Urothelium cell line (cell line): ENCODE measurements at regions not wholly inside any gene's neighbourhood (a gene's known extent, or its start where the extent isn't known, plus 50 kb on each side); places are given as distances from the start of the nearest gene placed in this dataset.

Experiments
- DNase-seq: peaks from one replicate; pipeline ENCODE4 v3.0.0; 2011; ENCODE audit warnings: low spot score, mixed read lengths
- FAIRE-seq: peaks from 2 replicates; lab custom pipeline; 2011; peaks lifted over from hg19 to GRCh38; lab: Jason Lieb, UNC

DNA sequence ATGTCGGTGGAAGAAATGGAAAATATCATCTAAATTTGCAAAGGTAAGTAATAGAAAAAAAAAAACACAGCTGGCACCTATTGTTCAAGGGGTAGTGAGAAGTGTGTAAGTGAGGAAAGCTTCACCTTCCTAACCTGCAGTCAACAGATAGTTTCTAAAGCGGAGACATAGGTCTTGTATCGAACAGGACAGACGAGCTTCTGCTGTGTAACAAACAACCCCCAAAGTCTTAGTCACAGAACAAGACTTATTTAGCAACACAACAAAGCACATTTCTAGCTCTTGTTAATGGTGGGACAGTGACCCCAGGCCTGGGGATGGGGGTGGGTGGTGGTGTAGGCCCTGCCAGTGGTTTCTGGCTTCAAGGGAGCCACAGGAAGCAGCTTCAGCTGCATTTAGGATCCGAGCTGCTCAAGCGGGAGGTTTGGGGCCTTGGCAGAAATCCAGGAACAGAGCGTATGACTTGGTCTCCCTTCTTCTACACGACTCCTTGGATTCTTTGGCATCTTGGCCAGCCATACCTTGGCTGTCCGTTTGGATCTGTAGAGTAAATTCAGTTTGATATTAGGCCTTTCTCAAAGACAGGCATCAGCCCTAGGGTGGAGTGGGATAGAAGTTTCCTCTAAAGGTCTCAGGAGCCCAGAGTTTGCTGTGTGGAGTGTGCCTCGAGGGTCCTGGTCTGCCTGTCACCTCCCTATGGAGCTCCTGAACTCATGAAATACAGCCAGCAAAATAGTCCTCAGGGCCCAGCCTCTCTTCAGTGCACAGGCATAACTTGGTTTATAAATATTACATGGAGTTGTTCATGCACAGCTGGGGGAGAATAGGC lies 56.9 kb upstream of the SHH start:
- FAIRE-seq = no peak

DNA sequence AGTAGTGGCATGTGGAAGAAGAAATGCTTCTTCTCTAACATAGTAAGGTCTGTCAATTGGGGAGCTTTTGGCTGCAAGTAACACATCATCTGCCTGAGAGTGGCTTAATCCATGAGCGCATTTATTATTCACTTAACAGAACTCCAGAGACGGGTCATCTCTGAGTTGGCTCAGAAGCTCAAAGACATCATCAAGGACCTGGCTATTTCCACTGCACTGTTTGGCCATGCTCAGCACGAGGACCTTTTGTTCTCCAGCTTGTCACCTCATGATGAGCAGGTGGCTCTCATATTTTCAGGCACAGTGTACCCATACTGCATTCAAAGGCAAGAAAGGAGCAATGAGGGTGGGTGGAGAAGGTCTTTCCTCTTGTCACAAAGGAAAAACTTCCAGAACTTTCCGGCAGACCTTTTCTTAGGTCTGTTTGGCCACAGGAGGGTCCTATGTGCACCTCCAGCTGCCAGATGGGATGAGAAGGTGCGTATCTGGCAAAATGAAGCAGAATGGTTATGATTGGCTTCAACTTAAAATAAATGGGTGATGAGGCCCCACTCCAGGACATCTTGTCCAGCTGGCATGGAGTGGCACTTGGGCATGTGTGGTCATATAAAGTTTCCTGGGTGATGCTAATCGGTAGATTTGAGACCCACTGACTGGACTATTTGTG lies 55.6 kb upstream of the SHH start:
- FAIRE-seq = no peak

More for the DNA sequence above, 56.9 kb upstream of the SHH start:
- no peak for DNase-seq

DNA sequence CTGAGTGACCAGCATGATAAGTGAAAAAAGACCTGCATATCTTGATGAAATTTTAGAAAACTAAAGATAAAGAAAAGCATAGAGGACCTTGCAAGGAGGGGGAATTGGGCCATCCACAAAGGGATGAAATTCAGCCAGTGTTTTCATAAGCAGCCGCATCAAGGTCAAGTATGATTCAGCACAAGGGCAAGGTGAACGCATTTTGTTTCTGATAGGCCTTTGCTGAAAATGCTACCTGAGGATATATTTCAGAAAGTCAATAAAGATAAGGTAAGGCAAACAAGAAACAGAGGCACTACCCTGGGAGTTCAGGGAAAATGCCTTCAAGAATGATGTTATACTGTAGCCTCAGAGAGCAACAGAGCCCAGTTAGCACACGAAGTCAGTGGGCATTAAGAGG lies 55.0 kb upstream of the SHH start:
- FAIRE-seq = no peak
- DNase-seq = no peak

More for the DNA sequence above, 55.6 kb upstream of the SHH start:
- no peak for DNase-seq

DNA sequence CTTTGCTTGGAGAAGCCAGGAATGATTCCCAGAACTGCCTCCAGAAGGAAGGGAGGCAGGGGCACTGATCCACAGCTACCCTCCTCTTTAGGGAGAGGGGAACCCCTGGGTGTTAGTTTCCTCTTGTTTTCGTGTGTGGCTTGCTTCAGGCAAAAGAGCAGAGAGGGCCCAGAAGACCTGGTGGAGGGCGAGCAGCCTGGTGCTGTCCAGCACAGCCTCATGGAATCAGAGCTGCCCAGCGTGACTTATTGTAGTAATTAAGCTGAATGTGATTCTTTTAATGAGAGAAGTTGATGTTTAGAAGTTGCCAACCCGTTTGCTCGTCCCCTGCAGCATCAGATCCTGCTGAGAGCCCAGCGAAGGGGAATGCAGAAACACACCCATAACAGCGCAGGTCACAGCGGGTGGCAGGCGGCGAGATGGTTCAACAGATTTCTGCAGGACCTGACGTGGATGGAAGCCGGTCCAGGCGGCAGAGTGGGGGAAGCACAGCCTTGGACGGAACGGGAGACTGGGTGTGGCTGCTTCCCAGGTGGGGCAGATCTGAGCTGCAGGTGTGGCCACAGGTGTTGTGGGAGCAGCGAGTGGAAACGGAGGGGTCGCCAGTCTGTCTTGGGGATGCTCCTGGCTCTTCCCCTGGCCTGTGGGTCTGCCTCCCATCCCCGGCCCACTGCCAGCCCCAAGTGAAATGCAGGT lies 53.7 kb upstream of the SHH start:
- FAIRE-seq = no peak
- DNase-seq = no peak

DNA sequence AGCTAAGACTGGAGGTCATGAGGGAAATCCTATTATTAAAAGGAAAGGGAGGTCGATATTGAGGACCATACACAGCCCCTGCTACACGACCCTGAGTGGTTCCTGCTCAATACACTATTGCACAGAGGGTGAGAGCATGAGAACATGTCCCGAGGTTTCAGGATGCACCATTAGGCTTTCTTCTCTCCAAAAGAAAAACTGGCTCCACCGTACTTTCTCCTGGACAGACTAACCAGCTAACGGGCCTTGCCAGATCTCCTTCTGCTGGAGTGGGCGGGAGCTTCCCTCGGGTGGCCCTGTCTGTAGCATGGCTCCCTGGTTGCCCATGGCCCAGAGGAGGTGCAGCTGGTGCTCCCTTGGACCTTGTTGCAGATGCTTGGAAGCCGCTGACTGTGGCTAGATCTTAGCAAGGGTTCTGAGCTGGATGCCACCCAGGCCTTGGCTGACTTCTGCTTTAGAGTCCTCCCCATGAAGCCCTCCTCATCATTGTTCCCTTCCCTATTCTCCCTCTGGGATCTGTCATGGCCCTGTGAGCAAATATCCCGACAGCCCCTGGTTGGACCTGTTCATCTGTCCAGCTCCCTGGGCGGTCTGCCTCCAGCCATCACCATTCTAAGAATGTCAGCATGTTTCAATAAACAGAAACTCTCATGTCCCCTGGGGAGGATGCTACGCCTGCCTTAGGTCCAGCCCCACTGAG lies 52.9 kb upstream of the SHH start:
- no peak for FAIRE-seq
- no peak for DNase-seq

DNA sequence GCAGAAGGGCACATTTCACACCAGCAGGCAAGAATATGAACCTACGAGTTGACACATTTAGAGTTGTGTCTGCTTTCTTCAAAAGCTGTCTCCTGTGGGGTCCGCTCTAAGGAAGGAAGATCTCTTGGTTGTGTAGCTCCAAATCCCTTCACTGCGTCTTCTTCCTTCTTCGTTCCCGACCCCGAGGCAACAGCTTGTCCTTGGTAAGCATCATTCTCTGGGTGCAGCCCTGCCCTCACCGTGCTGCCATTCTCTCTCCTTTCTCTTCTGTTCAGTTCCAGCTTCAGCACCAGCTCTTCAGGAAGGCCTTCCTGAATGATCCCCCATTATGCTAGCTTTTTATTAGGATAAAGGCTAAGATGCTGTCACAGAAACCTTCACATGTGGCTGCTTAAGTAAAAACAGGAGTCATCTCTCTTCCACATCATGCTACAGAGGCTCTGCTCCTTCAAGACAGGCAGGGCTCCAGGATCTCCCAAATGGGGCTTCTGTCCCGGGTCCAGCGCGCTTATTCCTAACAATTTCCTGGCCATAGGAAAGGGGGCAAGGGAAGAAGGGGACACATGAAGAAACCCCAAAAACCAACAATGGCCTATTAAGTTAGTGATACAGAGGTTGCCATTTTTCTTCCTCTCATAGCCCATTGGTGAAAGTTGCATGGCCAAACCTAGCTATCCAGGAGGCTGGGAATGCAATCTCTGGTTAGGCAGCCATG lies 52.2 kb upstream of the SHH start:
- FAIRE-seq (no peak), DNase-seq (no peak)

DNA sequence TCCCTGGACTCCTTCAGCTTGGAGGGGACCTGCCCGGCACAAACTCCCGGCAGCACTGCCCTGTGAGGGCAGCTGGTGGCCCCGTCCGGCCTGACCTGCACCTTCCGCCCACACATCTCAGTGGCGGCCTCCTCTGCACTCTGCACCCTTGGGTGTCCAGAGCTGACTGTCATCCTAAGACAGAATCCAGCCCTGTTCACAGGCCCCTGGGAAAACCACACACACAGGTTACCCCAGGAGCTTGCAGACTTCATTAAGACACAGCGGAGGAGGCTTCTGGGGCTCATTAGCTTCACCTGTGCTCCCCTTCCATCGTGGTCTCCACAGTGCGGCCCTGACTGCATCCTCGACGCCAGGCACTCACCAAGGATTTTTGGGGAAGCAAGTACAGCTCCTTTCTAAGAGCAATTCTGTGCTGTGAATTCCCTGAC lies 51.5 kb upstream of the SHH start:
- FAIRE-seq (no peak), DNase-seq (no peak)

DNA sequence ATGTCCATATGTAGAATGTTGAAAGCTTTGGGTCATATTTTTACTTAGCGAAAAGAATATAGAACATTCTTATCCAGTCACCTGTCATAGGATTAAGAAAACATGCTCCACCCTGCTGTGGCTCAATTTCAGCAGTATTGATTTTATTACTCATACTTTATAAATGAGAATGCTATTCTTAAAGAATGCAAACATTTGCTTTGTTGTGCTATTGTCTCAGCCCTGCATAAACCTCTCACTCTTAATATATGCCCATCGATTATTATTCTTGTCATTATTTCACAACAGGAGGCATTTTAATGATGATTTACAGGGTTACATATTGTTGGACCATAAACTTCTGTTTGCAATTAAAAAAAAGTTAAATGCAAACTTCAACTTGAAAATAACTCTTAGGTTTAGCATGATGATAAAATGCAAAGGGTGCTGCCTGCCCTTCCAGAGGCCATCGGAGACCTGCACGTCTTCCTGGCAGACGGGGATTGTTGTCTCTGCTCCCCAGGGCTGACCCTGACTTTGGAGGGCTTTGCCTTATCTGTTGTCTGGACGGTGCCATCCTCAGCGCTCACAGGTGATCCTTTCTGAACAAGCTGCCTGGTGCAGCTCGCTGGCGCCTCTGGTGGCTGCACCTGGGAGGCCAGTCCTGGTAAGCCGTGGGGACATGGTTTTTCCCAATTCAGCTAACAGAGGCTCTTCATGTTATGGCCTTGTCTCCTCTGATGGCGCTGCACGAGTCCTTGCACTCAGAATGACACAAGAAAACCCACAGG lies 50.0 kb upstream of the SHH start:
- FAIRE-seq (no peak), DNase-seq (no peak)
